GM19438 (cell line): ENCODE measurements at regions not wholly inside any gene's neighbourhood (a gene's known extent, or its start where the extent isn't known, plus 50 kb on each side); places are given as distances from the start of the nearest gene placed in this dataset.

Experiments
- ATAC-seq: cut with Tn5 transposase; IDR thresholded peaks from one replicate; pipeline ENCODE4 v1.9.1; 2021; ENCODE audit warnings: low read depth; ENCODE audit not compliant: unreplicated experiment

DNA sequence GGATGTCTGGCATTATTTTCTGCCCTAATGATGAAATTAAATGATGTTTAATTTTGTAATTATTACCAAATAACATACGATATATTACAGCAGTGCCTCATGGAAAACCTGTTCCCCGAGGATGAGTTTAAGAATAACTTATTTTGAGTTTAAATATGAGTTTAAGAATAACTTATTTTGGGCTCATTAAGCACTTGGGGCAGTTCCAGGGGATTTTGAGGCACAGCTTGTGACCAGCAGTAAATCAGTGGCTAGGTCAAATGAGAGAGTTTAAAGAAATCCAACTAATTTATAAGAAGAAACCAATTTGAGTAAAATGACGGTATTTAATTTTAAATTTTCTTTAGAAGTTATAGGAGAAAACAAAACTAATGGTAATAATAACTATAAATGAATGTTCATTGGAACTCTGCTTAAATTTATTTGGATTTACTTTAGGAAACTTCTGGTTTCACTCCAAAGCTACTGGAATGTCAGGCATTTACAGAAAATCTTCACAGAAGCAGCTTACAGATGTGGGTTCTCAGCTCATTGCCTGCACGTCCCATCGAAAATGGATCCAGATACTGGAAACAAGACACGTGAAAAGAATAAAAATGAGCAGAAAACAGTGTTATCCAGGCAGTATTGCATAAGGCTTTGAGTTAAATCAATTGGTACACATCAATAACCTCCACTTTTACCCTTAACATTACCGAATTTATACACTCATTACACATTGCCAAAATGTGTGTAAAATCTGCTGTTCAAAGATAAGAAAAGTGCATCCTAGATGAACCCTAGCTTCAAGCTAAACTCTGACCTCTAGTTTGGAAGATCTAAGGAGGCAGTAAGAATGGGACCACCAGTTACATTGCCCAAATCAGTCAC, 784.5 kb upstream of the IGFBP3 start:
- ATAC-seq: no peak

DNA sequence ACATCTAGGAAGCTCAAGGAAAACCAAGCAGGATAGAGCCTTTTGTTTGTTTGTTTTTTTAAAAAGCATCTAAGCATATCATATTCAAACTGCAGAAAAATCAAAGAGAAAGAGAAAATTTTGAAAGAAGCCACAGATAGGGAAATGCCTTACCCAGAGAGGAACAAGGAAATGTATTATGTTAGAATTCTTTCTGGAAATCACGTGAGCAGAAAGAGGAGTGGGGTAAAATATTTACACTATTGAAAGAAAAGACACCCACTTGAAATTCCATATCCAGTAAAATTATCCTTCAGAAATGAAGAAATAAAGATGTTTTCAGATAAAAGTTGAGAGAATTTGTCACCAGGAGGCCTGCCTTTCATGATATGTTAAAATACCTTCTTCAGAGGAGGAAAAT, 775.7 kb upstream of the IGFBP3 start:
- ATAC-seq: no peak

DNA sequence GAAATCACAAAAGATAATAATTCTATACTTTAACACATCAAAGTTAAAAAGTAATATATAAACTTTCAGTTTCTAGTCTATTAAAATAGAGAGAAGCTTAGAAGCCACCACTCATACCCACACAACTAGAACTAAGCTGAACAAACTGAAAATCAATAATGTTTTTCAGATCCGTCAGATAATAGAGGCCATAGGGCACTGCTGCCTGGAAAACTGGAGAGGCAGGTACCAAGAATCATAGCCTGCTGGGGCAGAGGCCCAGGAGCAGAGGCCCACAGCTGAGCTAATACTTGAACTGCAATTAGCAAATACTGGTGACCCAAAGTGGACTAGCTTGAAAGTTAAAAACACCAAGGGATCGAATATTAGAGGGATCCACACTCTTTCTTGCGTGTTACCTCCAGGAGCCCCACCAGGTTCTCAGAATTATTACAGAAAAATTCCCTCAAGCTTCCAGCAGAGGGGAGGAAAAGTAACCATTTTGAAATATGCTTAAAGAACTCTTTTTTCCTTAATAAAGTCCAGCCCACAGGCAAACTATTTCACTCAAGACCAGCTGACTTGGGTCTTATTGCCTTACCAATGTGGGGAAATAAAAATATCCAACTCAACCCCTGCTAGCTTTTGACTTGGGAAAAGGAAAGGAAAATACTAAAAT, 774.1 kb upstream of the IGFBP3 start:
- ATAC-seq: no peak

DNA sequence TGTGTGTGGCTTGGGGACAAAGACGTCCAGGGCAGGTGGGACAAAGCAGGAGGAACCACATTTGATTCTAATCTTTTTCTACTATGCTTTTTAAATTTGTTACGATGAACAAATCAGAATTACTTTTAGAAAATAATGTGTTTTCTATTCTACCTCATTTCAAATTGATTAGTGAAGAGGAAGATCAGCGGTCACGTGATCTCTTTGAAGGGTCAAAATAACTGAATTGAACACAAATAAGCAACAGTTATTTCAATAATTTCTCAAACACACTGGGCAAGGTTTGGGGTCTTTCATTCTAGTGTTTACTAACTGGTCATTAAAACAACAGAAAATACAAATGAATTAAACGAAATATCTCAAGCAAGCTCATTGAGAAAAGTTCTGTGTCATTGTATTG, 773.0 kb upstream of the IGFBP3 start:
- no peak for ATAC-seq

DNA sequence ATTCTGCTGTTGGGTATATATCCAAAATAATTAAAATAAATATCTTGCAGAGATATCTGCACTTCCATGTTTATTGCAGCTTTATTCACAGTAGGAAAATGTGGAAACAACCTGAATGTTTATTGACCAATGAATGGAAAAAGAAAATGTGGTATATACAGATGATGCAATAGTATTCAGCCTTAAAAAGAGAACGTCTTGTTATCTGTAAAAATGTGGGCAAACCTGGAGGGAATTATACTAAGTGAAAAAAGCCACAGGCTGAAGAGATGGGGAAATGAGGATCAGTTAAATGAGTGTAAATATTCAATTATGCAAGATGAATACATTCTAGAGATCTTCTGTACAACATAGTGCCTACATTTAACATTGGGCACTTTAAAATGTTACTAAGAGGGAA, 766.1 kb upstream of the IGFBP3 start:
- no peak for ATAC-seq

DNA sequence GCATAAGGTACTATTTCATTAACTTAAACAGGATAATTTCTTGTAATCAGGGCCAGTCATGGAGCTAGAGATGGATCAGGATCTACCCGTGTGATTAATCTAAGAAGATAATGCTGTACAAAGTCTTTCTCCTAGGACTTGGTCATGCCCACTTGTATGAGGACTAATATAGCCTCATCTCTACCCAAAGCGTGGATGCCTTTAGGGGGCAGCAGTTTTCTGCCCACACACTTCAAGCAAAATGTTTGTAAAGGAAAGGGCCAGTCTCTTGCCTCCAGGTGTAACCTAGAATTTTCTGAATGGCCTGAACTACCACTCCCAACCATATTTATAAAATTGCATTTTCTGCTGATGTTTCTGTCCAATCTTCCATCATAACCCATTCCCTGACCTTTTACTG, 764.0 kb upstream of the IGFBP3 start:
- no peak for ATAC-seq

DNA sequence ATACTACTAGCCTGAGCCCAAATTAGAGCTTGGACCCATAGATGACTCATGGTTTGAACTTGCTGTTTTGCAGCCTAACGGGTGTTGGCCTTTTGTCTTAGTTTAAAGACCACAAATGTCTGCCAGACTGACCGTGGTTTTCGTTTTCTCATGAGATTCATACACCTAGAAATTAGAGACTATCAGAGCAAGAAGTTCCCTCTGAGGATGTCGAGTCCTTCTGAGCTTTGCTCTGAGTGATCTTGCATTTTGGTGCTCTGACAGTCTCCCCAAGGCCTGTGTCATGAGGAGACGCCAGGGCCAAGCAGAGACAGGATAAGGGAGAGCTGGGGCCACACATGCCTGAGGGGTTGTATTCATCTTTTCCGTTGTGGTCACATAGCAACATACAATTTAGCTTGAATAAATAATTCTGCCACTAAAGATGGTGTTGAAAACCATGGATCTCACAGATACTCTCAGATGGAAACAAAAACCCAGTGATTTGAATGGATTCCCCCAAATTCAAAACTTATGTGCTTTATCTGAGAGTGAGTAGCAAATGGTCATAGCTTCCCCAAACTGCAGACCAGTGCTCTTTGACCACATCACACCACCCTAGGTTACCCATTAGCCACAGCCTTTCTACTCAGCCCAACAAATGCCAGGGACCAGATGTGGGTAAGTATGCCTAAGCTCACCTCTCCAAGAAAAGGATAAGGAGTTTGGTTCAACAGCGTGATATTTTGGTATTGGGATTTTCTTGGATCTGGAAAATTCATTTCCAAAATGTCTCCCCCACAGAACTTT, 762.0 kb upstream of the IGFBP3 start:
- ATAC-seq: no peak

DNA sequence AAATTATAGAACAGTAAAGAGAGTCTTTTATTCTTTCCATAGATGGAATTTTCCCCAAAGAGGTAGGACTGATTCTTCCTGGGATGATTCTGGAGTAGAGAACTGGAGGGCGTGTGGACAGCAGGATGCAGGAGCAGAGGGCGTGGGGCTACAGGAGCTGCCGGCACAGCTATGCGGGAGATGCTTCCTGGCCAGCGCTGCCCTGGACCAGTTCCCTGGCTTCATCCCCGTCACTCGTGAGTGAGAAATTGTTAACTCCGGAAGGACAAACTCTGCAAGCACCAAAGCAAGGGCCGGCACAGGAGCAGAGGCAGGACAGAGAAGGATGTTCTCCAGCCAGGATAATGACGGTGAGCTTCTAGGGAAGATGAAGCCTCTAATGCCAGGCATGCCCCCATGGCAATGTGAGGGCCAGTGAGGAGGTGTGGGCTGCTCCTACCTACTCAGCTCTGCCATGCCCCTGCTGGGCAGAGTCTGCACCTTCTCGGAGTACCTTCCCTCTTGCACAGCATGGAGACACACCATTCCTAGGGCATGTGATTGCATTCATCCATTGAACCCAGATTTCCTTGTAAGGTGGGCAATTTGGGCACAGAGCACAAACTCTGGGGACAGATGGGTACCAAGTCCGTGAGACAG, 760.9 kb upstream of the IGFBP3 start:
- no peak for ATAC-seq

DNA sequence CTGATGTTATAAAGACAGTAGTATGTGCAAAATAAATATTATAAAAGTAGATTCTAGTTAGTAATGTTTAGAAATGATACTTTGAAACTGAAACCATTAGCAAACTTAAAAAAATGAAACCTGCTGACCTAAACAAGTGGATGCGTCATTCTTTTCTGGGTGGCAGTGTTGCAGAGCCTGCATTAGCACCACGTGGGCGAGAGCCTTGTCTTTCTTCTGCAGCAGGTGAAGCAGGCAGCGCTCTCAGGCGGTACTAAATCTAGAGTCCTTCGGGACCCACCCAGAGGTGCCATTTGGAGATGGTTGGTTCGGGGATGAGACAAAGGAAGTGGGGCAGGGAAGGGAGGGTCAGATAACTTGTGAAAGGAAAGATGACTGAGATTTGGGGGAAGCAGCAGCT, 759.1 kb upstream of the IGFBP3 start:
- ATAC-seq: no peak

DNA sequence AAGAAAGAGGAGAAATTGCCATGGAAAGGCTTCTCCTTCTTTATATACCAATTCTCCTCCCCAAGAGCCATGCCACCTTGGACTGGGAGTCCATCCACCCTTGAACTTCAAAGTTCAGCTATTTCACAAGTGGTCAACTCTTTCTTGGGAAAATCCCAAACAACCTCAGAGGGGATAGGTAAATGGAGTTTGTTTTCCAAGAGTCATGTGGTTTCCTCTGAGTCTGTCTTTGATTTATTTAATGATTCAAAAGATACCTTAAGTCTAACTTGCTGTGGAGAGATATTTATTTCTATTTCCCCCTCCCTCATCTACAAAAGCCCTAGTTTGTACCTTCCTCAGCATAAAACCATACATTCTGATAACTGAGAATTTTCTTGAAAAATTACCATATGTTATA, 758.6 kb upstream of the IGFBP3 start:
- no peak for ATAC-seq

DNA sequence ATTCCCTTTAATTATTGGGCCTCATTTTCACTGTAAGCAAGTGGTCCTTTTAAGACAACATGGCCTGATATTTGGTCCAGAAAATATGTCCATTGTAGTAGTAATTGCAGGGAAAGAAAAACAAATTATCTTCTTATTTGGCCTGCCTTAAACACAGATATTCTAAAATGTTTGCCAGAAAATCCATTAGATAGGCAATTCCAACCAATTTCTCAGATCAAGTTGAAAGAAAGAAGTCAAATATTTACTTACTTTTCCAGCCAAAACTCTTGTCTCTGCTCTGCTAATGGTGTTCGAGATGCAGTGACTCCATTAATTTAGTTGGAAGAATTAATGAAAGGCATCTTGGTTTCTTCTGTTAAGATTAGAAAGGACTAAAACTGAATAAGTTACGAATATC, 757.3 kb upstream of the IGFBP3 start:
- ATAC-seq: no peak

DNA sequence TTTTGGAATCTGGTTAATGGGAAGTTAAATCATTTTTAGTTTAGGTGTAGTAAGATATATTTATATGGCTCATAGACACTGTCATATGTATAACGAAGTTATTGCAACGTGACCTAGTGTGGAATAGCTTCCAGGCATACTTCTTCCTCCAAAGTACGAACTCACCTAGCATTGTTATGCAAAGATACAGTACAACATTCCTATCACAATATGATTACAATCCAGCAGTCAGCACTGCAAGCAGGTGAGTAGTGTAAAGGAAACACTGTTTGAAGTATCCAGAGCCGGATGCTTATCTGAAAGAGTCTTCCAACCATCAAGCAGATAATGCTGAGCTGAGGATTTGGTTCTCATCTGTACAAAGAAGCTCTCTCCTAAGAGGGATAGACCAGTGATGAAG, 754.4 kb upstream of the IGFBP3 start:
- no peak for ATAC-seq

DNA sequence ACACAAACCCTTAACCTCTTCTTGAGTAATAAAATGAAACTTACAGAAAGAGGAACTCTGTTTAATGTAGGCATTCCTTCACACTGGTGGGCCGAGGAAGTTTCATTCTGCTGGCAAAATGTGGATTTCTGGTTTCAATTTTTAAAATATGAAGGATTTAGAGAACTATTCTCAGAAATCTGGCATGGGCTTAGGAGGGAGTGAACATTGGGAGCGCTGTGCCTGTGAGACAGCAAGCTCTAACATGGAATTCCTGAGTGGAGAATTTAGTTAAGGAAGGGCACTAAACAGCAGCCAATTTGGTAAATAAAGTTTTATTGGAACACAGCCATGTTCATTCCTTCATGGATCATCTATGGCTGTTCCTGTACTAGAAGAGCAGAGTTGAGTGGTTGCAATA, 751.8 kb upstream of the IGFBP3 start:
- ATAC-seq: no peak

DNA sequence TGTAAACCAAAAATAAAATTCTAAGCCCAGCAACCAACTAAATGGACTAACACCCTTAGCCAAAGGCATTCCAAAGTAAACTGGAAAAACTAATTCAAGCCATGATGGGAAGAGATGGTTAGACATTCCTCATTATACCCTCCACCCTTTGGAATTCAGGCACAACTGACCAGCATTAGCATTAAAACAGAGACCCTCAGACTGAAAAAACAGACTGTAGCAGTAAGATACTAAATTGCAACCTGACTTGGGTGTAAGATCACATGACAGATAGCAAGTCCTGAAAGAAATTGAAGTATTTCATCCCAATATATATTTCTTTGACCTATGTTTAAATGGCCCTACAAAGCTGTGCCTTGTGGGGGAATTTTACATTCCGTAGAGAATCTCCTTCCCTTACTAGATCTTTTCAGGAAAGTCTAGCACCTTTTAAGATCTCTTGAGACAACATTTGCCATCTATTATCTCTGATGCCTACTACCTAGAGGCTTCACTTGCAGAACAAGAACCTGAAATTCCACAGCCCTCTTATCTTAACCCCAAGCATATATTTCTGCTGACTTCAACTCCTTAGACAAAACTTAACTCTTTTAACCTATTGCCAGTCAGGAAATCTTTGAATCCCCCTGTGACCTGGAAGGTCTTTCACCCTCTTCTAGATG, 750.2 kb upstream of the IGFBP3 start:
- no peak for ATAC-seq

DNA sequence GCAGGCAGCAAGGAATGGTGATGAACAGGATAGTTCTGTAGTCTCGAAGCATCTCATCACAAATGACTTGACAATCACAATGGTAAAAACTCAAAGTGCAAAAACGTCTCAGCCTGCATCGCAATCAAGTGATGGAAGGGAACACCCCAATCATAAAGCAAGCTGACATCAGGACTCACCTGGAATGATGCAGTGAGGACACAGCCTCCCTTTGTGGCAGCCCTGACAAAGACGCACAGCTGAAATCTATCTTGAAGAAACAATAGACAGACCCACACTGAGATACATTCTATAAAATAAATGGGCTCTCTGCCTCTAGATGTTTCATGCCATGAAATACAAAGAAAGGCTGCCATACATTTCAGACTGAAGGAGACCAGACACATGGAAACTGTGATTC, 748.0 kb upstream of the IGFBP3 start:
- ATAC-seq: no peak

DNA sequence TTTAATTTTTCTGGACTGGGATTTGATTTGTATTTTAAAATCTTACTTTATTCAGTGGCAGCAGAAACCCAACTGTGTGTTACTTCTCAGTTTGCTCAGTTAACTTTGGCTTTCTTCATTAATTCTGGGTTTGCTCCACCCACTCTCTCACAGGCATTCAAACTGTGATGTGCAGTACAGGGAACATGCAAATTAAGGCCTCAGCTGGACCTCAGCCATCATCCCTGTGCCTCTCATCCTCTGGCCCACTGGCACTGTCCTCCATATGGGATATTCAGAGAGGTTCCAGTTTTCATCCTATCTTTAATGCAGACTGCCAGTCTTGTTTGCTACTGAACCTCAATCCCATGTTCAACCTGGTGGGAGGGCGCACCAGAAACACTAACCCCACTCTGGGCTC, 743.4 kb upstream of the IGFBP3 start:
- no peak for ATAC-seq

DNA sequence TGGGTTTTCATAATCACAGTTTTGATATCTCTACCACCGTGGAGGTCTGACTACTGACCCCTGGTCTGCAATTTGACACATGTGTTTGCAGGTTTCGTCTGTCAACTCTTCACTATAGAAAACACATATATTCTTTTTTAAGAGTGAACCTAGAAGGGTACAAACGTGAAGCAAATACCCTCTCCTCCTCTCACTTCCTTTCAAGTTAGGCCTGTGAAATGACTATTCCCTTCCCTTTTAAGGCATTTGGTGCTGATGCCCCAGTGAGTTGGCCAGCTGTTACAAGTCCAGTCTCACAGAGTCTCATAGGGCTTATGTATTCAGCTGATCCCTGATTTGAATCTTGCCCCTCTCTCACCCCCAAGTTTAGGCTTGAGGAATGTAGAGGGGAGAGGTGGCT, 742.0 kb upstream of the IGFBP3 start:
- ATAC-seq: no peak

DNA sequence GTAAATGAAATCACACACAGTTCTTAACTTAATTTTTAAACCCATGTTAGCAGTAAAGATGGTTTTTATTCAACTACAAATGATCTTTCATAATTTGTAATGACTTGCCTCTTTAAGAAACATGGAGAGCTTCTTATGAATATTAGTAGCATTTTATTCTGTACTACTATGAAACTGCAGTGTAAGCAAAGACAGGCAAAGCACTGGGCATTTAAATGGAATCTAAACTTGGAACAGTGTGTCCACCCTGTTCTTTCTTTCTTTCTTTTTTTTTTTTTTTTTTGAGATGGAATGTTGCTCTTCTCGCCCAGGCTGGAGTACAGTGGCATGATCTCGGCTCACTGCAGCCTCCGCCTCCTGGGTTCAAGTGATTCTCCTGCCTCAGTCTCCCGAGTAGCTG, 740.4 kb upstream of the IGFBP3 start:
- ATAC-seq: no peak

DNA sequence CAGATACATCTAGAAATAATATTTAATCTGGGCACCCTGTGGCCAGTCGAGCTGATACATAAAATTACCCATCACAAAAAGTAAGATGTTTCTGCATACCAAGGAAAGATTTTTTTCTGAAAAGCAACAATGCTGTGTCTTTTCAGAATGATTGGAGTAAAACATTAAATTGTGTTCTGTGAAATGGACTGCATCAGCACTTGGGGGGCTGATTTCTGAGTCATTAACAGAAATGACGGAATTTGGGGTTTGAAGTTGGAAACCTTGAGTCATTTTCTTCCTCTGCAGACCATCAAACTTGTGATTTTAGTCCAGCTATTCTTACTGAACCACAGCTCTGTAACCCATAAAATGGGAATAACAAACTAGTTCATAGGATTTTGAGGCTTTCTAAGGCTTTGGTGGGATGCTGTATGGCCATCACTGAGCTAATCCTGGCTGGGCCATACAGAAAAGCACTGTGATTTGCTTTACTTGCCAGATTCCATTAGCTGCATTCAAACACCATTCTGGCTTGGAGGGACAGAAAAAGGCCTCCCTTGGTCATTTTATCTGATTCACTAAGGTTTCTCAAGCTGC, 739.4 kb upstream of the IGFBP3 start:
- no peak for ATAC-seq

DNA sequence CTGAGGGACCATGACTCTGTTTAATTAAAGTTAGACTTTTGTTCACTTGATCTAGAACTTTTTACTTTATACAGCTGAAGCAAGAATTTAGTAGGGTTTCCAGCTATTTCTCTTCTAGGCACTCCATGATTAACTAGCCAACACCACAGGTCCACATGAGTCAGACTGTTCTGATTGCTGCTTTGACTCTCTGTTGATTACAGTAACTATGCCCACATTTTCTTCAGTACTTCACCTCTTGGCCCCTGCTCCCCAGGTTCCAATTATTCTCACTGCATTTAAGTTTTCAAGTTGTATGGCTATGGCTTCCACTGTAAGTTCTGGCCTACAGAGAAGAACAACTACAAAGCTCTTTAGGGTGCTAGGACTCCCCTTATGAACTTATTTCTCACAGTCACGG, 737.2 kb upstream of the IGFBP3 start:
- no peak for ATAC-seq
